Hindlimb muscle (tissue), 1 donor: ENCODE measurements at regions not wholly inside any gene's neighbourhood (a gene's known extent, or its start where the extent isn't known, plus 50 kb on each side); places are given as distances from the start of the nearest gene placed in this dataset.
"Not testable (repeated sequence)": the region's sequence is repeated elsewhere in the genome, so short reads cannot be mapped to it uniquely, and the experiment has no call there.

Source experiments
- DNase-seq: peaks from one replicate; pipeline ENCODE4 v3.0.0-alpha.2; 2013

DNA sequence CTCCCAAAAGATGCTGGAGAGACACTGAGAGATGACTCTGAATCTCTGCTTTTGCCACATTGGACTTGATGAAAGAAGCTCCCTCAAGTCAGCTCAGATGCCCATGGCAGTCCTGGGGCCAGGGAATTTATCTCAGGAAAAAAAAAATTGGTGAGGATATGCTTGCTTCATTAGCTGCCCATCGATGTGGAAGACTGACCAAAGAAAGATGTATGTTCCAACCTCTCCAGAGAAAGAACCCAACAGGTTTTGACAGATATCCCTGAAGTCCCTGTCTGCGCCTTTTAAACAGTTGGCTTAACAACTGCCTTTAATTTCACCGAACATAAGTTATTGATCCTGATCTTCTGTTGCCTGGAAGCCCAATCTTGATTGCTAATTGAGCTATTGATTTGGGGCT is 137.4 kb downstream of the TMEM114 start:
- no peak for DNase-seq

DNA sequence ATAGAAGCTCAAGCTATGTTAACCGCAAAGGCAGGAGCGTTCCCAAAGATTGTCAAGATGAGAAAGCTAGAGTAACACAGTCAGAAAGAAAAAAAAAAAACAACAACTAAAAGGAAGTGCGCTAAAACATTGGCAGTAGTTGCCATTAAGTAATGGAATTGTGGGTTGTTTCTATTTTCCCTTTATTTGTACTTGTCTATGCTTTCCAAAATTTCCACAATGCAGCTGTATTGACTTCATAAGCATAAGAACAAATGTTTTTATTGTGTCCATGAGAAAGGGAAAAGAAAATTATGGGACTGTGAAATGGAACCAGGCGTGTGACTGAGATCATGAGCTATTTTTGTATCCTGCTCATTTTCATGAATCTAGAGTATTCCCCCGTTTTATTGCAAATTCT is 153.4 kb downstream of the TMEM114 start:
- DNase-seq: peak; percentile 47

DNA sequence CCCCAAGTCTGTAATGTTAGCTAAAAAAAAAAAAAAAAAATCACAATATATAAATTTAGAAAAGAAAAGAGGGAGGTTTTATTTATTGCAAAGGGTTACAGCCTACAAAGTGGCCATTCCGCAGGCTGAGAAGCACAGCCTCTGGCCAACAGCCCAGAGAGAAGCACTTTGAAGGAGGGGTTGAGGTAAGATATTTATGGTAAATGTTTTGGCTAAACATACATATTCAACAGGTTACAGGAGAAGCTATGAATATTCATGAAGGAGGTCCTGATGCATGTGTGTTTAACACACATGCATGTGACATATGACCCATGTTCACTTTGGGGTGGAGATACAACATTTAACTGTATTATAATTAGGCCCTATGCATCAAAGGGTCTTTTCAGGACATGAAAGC is 158.5 kb downstream of the TMEM114 start:
- no peak for DNase-seq

DNA sequence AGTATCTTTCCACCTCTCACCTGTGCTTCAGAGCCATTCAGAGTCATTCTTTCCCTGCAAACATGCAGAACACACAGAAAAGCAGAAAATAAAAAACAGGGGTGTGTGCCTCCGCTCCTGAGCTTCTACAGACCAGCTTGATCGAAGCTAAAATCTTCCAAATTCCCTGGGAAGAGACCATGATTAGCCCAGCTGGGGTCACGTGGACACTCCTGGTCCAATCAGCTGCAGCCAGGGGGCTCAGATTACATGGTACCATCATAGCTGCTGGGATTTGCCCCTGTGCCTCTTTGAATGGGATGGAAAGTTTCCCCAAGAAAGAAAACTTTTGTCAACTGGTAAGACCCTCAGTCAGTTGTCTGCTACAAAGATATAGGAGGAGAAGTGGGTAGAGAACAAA is 159.9 kb downstream of the TMEM114 start:
- no peak for DNase-seq

DNA sequence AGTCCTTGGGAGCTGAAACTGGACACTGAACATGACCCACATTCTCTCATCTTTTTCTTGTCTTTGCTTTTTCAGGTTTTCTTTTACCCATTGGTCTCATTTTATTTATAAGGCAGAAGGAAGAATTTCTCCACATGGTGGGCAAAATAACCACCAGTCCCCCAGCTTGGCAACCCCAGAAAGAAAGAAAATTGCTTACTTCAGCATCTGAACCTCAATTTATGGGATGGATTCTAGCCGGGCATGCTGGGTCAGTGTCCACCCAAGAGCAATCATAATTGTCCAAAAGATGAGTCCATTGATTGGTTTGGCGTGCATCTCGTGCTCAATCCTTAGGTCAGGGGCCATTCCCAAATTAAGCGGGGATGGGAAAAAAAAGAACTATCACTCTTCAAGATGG is 163.7 kb downstream of the TMEM114 start:
- DNase-seq: no peak

DNA sequence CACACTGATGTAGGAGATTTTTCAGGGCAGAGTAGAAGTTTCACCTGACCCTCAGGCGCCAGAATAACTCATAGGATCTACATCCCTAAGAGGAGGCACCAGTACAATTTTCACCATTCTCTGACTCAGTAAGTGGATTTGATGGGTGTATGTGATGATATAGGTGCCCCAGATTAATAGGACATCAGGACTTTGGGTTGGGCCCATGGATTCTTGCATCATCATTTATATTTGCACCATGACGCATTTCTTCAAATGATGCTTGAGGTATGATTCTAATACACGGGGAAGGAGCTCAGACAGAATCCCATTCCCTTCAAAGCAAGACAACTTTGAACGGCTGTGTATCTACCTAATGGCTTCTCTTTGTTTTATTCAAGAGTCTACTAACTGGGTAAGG is 173.2 kb downstream of the TMEM114 start:
- DNase-seq: no peak

DNA sequence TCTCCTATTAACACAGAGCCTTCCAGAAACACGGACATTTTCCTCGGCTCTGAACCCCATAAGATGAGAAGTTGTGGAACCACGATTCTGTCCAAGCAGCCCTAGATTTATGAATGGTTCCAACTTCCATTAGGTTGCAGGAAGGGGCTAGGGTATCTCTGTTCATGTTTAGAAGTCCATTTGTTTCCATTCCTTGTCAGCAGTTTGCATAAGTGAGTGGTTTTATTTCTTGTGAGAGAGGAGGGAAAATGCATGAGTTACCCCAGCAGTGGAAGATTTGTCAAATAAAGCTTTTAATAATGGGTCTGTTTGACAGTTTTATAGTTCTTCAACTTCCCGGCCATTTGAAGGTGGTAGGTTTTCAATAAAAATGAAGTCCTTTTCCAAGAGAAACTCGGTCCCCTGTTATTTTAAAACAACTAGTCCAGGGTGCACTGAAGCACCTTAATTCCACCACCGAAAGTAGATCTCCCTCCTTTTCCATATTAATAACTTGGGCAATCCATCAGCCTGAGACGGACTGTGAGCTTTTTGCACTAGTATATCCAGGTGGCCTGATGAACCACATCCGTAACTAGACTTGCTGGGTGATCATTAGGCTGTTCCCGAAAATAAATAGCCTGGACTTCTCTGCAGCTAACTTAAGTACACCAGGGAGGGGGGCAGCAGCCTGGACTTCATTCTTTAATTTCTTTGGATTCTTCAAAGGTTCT is 181.3 kb downstream of the TMEM114 start:
- DNase-seq: no peak

DNA sequence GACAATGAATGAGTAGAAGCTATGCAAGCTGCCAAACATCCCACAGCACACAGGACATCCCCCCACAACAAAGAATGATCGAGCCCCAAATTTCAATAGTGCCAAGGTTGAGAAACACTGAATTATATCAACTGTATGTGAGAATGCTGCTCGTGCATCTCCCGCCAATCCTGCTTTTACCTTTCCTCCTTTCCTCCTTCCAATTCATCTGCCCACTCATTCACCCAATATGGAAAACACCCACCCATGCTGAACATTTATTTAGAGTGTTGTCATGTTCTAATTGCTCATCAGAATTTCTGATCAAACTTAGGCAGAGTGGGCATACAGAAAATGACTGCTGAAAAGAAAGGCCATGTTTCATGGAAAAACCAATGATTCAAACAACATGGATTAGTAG is 183.0 kb downstream of the TMEM114 start:
- no peak for DNase-seq

DNA sequence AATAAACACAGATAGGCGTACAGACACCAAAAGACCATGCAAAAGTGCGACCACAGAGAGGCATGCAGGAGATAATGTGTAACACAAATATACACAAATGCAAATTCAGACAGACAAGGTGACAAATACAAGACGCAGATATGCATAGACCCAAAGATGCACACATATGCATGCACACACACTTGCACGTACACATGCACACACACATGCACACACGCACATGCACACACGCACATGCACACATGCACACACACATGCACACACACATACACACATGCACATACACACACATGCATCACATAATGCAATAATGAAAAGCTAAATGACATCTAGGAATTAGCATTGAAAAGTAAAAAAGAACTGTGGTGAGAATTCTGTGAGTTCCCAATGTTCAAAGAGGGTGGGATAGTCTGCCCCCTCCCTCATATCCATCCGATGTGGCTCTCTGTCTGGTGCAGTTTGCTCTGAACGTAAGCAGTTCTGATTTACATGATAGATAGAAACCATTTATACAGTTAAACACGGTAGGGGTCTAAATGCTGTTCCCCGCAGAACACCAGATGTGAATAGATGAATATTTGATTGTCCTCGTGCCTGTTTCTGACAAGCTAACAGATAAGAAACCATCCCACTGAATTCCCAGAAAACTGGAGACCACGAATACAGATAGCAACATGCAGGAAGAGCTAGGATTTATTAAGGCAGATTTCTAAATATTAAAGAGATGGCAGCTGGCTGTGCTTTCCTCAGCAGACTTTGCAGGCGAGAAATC is 186.1 kb downstream of the TMEM114 start:
- no peak for DNase-seq

DNA sequence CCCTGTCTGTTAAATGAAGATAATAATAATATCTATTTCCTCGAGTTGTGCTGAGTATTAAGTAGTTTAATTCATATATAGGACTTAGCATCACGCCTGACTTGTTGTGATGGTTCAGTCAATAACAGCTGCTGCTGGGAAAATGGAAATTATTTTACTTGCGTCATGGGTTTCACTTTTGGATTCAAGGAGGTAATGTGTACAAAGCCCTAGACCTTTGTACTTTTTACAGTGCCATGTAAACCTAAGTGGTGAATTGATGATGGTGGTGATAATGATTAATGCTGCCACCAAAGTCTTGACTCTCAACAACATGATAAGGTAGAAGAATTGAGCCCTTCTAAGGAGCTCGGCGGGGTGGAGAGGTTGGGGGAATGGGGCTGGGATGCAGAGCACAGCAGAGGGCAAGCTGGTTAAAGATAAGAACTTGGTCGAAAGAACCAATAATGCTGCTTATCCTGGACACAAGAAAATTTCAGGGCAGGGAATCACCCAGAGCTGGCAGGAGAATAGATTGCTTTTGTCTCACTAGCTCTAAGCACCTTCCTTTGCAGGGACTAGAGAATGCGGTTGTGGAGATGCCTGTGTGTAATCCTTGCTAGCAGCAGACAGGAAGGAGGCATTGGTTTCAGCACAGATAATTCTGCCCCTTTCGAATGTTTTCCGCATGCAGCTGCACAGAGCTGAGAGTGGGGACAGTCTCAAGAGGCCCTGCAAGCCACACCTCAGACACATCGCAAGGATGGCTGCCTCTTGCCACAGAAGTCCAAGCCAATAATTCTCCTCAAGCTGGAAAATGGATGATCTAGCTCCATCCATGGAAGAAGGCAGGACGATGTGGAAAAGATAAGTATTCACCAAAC is 187.1 kb downstream of the TMEM114 start:
- no peak for DNase-seq

DNA sequence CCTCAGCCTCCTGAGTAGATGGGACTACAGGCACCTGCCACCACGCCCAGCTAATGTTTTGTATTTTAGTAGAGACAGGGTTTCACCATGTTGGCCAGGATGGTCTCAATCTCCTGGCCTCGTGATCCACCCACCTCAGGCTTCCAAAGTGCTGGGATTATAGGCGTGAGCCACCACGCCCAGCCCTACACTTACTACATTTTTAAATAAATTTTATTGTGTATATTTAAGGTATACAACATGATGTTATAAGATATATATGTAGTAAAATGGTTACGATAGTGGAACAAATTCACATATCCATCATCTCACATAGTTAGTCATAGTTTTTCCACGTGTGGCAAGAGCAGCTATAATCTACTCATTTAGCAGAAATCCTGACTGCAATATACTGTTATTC is 189.6 kb downstream of the TMEM114 start:
- not testable (repeated sequence) for DNase-seq

DNA sequence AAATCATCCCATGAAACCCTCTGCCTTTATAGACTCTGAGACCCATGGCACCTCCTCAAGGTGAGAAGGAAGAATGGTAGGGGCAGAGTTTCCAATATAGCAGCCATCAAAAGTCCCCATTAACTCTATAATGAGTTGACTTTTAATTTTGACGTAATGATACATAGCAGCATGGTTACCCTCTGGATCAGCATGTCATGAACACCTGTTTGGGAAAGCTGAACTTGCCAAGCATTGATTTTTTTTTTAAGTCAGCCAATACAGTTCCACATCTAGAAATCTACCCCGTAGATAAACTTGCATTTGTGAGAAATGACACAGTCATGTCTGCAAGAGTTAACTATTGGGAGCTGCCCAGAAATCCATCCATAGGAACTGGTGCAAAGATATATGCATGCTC is 191.8 kb downstream of the TMEM114 start:
- no peak for DNase-seq

DNA sequence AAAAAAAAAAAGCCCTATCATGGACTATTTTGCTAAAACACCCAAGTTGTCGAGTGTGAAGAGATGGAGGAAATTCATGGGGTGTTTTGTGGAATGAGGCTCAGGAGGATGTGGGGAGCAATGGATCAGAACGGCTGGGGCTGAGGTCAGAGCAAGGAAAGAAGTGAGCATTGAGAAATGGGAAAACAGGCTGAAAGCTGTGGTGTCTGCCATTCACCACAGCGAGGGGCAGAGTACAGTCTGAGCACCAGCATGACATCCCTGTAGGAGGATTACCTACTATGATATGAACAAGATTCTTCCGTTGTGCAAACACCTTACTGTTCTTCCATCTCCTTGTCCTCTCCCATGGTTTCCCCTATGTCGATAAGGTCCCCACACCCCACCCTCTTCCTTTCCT is 193.1 kb downstream of the TMEM114 start:
- no peak for DNase-seq

DNA sequence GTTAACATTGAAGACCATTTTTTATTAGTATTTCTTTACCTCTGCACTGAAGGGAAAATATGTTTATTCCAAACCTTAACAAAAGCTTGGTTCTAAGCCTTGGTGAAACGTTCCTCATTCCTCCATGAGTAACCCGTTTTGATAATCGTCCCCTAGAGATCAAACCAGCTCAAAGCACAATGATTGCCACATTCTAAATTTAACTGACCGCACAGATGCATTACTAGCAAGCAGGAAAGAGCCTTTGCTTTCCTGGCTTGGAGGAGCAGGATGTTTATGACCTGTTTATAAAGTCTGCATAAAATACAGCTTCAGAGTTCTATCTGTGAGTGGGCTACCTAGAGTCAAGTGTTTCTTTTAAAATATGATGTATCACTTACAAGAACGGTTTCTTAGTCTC is 193.8 kb downstream of the TMEM114 start:
- no peak for DNase-seq

DNA sequence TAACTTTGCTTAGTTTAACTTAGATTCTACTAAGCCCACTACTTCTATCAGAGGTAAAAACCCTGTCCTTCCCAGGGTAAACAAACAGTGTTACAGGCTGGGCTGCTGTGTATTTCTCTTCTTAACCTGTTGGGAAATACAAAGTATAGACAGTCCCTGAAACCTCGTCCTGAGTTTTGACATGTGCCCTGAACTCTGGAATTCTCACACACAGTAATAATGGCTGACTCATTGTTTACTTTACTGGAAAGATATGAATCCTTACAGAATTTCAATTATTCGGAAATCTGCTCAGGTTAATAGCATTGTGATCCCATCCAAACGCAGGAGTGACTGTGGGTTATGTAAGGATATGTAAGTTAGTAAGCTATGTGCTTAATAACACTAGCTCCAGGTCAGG is 199.1 kb downstream of the TMEM114 start:
- DNase-seq: no peak

DNA sequence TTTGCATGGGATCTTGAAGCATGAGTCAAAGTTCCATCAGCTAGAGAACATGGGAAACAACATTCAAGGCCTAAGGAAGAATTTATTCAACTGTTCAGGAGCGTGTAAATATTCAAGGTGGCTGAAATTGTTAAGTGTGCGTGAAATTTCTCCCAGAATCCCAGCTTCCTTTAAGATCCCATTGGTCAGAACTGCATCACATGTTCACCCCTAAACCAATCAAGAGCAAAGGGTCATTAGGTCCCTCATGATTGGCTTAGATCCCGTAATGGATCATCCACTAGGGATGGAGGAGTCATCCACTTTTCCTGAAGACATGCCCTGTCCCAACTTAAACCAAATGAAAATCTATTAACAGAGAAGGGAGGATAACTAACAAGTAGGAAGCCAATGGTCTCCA is 201.6 kb downstream of the TMEM114 start:
- no peak for DNase-seq

DNA sequence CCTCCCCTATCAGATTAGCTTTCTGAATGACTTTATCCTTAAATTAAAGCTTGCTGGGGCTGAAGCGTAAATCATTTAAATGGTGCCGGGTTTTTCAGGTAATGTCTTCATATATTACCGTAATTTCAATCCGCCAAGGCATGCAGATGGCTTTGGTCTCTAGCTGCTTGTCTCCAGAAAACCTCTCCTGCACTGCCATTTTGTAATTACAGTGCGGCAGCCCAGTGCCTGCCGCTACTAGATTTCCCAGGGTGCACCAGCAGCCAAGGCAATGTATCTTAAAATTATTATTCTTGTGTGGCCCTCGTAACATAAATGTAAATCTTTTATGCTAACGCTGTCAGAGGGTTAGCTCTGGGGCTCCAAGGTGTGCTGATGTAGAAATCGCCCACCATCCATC is 208.5 kb downstream of the TMEM114 start:
- no peak for DNase-seq

DNA sequence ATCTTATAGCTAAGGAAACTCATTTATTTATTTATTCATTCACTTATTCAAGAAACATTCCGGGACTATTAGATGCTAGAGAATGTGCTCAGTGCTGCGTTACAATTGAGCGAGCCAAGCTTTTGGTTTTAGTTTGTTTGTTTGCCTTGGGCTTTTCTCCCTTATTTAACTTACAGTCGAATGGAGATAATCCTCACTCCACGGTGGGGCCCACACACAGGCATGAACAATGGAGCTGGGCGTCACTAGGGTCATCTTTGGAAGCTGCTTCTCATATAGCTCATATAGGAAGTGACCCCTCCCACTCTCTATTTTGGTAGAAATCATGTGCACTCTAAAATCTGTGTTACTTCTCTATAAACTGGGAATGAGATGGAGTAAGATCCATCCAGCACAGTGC is 210.0 kb downstream of the TMEM114 start:
- DNase-seq: no peak

DNA sequence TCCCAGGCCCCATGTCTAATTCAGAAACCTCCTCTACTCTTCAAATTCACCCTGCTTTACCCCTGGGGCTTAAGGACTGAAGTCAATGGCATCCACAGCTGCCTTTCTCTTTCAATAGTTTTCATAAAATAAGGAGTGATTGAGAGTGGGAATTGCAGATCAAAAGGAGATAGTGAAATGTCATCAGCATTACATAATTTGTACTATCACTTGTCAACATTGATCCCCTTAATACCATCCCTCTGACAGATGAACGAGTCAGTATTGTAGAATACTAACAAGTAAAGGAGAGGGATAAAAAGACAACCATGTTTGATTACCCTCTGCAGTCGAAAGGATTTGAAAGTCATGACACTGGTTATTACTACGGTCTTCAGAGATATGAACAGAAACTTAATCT is 212.4 kb downstream of the TMEM114 start:
- no peak for DNase-seq

DNA sequence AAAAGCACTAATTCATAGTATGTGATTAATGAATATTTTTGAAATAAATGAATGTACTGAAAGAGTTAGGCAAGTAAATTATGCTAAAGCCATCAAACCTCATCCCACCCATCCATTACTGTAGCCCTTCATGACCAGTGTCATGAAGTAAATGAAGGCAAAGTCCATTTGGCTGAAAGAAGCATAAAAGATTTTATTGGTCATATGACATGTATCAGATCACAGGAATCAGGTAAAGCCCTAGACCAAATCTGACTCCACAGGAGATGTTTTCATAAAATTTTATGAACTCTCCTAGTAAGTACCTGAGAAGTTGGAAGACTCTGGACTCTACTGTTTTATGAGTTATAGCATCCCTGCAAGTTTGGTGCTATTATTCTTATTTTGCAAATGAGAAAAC is 213.5 kb downstream of the TMEM114 start:
- DNase-seq: no peak

DNA sequence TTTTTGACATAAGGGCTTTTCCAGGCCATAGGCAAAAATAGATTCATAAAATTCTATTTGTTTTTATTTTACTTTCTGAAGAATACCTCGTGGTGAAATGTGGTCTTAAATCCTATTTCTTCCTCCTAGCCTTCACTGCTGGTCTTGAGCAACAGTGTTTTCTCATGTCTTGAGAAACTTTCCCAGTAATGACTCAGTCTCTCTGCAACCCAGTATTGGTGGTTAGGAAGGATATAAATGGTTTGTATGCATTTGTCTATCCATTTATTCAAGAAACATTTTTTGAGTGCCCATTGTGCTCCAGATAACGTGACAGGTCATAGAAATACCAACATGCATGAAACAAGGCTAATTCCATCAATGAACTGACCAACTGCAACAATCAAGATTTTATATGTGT is 213.9 kb downstream of the TMEM114 start:
- no peak for DNase-seq

DNA sequence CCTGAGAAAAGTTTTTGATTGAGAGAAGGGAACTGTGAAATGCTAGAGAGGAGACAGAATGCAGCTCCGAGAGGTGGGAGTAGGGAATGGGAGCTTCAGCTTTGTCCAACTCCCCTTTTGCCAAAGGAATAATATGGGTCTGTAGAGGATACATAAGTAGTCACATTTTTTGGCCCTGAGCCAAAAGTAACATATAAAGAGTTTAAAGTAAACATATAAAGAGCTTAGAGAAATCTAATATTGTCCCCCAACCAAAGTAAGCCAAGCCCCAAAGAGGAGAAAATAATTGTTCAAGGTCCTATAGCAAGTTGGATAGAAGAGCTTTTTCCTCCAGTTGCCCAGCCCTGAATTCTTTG is 215.1 kb downstream of the TMEM114 start:
- no peak for DNase-seq

DNA sequence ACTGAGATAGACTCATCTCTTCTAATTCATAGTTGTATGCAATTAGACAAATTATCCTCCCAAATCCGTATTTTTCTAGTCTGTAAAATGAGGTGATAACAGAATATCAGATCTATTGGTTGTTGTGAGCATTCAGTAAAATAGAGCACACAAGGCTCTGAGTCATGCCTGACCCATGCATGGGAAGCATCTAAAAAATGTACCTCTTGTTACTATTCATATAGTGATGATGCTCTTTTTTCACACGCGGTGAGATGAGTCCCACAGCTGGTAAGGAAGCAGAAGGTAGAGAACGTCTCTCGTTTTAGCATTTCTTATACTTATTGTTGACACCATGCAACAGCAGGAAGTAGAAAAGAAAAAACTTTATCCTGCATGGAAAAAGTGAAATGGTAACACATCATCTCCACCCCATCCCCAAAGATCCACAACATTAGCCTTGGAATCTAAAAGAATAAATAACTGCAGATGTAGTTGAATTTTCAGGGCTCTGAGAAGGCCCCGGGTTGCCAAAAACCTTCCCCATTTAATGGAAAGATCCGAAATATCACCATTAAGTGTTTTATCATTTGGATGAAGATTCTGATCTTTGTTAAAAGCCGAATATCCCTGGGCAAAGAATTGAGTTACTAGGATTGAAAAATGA is 215.6 kb downstream of the TMEM114 start:
- DNase-seq: no peak
